Activated CD4-positive, CD25-positive, alpha-beta regulatory T cell (primary cell): ENCODE measurements at regions not wholly inside any gene's neighbourhood (a gene's known extent, or its start where the extent isn't known, plus 50 kb on each side); places are given as distances from the start of the nearest gene placed in this dataset.
A peak's percentile ranks its signal among the peaks of the same experiment; 100 is the strongest.
"Not testable (repeated sequence)": the region's sequence is repeated elsewhere in the genome, so short reads cannot be mapped to it uniquely, and the experiment has no call there.

Source experiments
- DNase-seq, 4 experiments: peaks; one replicate each; lab custom pipeline; 2025; lab: John Stamatoyannopoulos, UW

GRCh38 chr1:89436856-89437255 is 73.0 kb downstream of the GBP6 start:
- DNase-seq = no peak

GRCh38 chr1:89438301-89438700 is 74.4 kb downstream of the GBP6 start:
- not testable (repeated sequence) for DNase-seq

- DNase-seq = no peak
Observed at GRCh38 chr1:89440911-89441310, 77.1 kb downstream of the GBP6 start.

GRCh38 chr1:89444791-89445190 is 79.8 kb upstream of the LRRC8B start:
- DNase-seq = no peak

- no peak for DNase-seq
Observed at GRCh38 chr1:89451011-89451410, 73.6 kb upstream of the LRRC8B start.

GRCh38 chr1:89453123-89453972 is 71.3 kb upstream of the LRRC8B start:
- DNase-seq = no peak

GRCh38 chr1:89454845-89455521 is 69.6 kb upstream of the LRRC8B start:
- peak; percentile 8 to 43 (median 14) for DNase-seq

- no peak for DNase-seq
Observed at GRCh38 chr1:89457046-89457445, 67.6 kb upstream of the LRRC8B start.

- DNase-seq = no peak
Observed at GRCh38 chr1:89459081-89459480, 65.5 kb upstream of the LRRC8B start.

GRCh38 chr1:89460325-89460724 is 64.3 kb upstream of the LRRC8B start:
- DNase-seq = no peak

GRCh38 chr1:89462250-89462649 is 62.4 kb upstream of the LRRC8B start:
- DNase-seq = no peak

- no peak for DNase-seq
Observed at GRCh38 chr1:89464008-89464407, 60.6 kb upstream of the LRRC8B start.

GRCh38 chr1:89465201-89465600 is 59.4 kb upstream of the LRRC8B start:
- DNase-seq = no peak

GRCh38 chr1:89466307-89466930 is 58.2 kb upstream of the LRRC8B start:
- no peak for DNase-seq

- DNase-seq = no peak
Observed at GRCh38 chr1:89472253-89472652, 52.4 kb upstream of the LRRC8B start.

- DNase-seq = no peak
Observed at GRCh38 chr1:89472886-89473417, 51.7 kb upstream of the LRRC8B start.
